NCI-H1105 (cell line): ENCODE measurements at regions not wholly inside any gene's neighbourhood (a gene's known extent, or its start where the extent isn't known, plus 50 kb on each side); places are given as distances from the start of the nearest gene placed in this dataset.

Experiments
- DNase-seq: peaks from one replicate; lab custom pipeline; 2025; lab: John Stamatoyannopoulos, UW

DNA sequence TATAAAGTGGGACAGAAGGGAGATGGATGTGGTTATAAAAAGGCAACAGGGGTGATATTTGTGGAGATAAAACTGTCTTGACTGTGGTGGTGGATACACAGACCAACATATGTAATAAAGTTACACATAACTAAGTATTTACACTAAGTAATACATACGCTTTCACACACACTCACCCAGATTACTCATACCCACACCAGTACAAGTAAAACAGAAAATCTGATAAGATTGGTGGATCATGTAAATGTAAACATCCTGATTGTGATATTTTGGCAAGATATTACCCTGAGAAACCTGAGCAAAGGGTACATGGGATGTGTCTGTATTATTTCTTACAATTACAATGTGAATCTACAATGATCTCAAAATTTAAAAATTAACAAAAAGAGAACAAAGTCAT is 53.3 kb upstream of the SLIT3 start:
- DNase-seq: no peak

DNA sequence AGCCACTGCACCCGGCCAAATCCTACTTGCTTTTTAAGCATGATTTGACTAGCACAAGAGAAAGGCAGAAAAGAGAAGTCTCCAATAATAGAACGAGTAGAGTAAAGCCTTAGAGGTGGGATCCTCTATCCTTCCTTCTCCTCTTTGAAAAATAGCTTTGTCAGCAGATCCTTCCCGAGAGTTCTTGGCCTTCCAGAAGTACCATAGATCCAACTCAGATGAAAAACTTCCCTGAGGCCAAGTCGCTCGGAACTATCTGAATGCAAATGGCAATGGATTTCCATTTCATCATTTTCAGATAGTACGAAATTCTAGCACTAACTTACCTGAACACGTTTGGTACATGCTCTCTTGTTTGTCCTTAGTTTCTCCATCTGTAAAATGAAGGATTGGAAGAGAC is 52.0 kb upstream of the SLIT3 start:
- DNase-seq: no peak

- no peak for DNase-seq
These were observed 50.8 kb upstream of the SLIT3 start for GRCh38 chr5:169351721-169352120.

DNA sequence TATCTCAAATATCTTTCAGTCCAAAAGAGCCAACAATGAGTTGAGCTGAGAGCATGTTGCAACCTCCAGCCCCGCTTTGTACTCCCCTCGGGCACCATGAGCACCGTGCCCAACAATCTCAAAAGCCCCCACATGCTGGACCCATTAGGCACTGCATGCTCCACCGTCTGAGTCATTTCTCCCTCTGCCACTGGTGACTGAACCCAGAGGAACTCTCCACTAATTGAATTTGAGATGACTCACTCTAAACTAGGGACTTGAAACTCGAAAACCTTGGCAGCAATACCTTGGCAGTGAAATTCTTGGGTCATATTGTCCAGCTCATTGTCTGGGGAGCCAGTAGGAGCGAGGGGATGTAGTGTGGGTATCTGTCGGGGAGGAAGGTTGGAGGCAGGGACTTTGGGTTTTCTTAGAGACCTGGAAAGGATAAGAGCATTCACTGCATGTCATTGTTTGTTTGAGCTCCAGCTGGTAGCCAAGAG is 49.9 kb upstream of the SLIT3 start:
- no peak for DNase-seq
